Ectodermal cell (in vitro differentiated cells): ENCODE measurements at regions not wholly inside any gene's neighbourhood (a gene's known extent, or its start where the extent isn't known, plus 50 kb on each side); places are given as distances from the start of the nearest gene placed in this dataset.
"Not testable (repeated sequence)": the region's sequence is repeated elsewhere in the genome, so short reads cannot be mapped to it uniquely, and the experiment has no call there.

Experiments
- H3K27ac ChIP-seq: 2 replicates; pipeline ENCODE4 v1.7.0; 2013; ENCODE audit warnings: mild to moderate bottlenecking, low read depth, low read length; ENCODE audit not compliant: insufficient read depth, poor library complexity, severe bottlenecking
- H3K27me3 ChIP-seq: 2 replicates; pipeline ENCODE4 v1.7.0; 2013; ENCODE audit warnings: mild to moderate bottlenecking, low read length; ENCODE audit not compliant: insufficient read depth, control insufficient read depth, poor library complexity, severe bottlenecking
- H3K36me3 ChIP-seq: one replicate; pipeline ENCODE4 v1.7.0; 2013; ENCODE audit warnings: low read length; ENCODE audit not compliant: control insufficient read depth, insufficient read depth
- H3K4me1 ChIP-seq: one replicate; pipeline ENCODE4 v1.7.0; 2013; ENCODE audit warnings: low read length; ENCODE audit not compliant: control insufficient read depth, insufficient read depth
- H3K4me3 ChIP-seq: 2 replicates; pipeline ENCODE4 v1.7.0; 2013; ENCODE audit warnings: low read depth, low read length, control low read depth; ENCODE audit not compliant: insufficient read depth
- H3K9me3 ChIP-seq: 2 replicates; pipeline ENCODE4 v1.7.0; 2013; ENCODE audit warnings: mild to moderate bottlenecking, low read length, moderate library complexity; ENCODE audit not compliant: control insufficient read depth
- WGBS, 2 experiments: methylation state at CpG; one replicate each; pipeline ENCODE4 v1.1.7; 2013; ENCODE audit warnings: missing lambda C conversion rate in 2 of 2; 5-methylcytosine and 5-hydroxymethylcytosine counted together

DNA sequence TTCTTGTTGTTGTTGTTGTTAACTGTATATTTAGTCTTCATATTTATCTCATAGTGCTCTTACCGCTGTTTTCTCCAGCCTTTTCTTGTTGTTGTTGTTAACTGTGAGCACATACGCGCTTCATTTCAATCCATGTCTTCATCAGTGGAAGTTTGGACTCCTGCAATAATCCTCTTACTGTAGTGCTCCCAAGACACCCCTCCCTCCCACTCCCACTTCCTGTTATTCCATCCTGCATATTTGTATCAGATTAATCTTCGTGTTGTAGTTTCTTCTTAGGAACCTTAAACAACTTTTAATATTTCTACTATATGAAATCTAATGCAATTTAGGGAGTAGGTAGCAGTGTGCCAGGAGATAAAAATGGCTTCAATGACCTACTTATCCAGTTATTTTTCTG, 674.8 kb downstream of the RAPGEF2 start:
- H3K27ac ChIP-seq = no peak overlapping the region
- H3K4me3 ChIP-seq = no peak overlapping the region
- H3K4me1 ChIP-seq = peaks cover 3% of the 10 kb centered on the region
- 99 to 100% methylated on average over 3 of the region's 4 CpGs for WGBS, 2 experiments
- no peaks in the 10 kb centered on the region for H3K9me3 ChIP-seq
- no peaks in the 10 kb centered on the region for H3K36me3 ChIP-seq
- H3K27me3 ChIP-seq = no peaks in the 10 kb centered on the region

DNA sequence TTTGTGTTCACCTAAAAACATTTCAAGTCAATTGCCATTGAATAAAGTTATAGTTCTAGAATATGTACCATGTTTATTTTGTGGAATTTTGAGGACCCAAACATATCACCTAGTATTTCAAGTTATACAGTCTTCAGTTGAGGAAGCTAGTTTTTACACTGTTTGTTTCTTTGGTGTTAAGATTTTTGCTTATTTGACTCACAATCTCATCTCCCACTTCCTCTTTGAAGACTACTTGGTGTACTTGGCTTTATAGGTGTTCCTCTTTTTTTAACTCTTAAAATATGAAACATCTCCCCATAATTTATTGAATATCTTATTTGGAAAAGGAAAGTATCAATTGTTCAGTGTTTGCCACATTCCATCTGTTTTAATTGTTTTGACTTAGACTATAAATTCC, 675.4 kb downstream of the RAPGEF2 start:
- Histone ChIP-seq H3K4me1 (peaks cover 3% of the 10 kb centered on the region), H3K4me3 (no peak overlapping the region)

DNA sequence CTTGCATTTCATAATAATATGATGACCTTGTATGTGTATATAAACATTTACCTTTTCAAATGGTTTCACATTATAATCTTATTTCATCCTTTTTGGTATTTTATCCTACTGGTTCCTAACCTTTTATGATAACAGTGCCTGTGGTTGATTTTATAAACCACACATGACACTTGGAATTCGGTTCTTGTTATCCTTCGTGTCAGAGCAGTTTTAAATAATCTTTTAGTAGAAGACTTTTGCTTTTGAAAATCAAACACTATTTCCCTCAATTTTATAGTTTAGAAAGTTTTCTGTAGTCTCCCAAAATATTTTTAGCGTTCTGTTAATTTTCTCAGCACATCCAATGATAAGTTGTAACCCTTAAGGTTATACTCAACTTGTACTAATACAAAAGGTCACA, 676.8 kb downstream of the RAPGEF2 start:
- WGBS, 2 experiments = 93 to 100% methylated on average over 1 to 3 of the region's 3 CpGs
- no peaks in the 10 kb centered on the region for H3K27me3 ChIP-seq
- H3K4me1 ChIP-seq = peaks cover 3% of the 10 kb centered on the region
- no peaks in the 10 kb centered on the region for H3K36me3 ChIP-seq
- H3K27ac ChIP-seq = no peak overlapping the region
- H3K4me3 ChIP-seq = no peak overlapping the region
- no peaks in the 10 kb centered on the region for H3K9me3 ChIP-seq

More for the DNA sequence above, 675.4 kb downstream of the RAPGEF2 start:
- Histone ChIP-seq H3K36me3 (no peaks in the 10 kb centered on the region), H3K27me3 (no peaks in the 10 kb centered on the region), H3K27ac (no peak overlapping the region), H3K9me3 (no peaks in the 10 kb centered on the region)

DNA sequence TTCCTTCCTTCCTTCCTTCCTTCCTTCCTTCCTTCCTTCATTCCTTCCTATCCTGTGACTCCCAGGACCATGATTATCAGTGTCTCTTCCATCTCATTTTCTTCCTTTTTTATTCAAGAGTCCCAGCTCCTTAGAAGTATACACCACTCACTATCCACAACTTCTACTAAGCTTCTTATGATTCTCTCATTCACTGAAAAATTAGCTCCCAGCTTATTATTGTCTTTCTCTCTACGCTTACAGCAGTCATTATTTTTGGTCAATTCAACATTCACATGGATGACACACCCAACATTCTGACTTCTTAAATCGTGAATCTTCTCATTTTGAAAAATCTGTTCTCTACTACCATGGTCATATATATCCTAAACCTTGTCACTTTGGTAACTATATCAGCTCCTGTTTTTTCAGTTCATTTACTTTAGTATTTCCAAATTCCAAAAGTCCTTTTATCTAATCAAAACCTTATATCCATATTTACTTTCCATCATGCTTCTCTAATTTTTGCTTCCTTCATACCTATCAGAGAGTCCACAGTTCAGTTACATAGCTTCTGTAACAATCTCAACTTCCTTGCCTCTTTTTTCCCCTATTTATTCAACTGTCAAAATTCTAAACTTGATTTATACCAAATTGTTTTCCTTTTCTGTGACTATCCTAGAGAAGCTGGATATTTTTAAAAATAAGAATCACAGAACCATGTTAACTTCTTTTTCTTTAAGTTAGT, 677.5 kb downstream of the RAPGEF2 start:
- H3K27me3 ChIP-seq = no peaks in the 10 kb centered on the region
- peaks cover 3% of the 10 kb centered on the region for H3K4me1 ChIP-seq
- 92 to 93% methylated on average over 2 of the region's 2 CpGs for WGBS, 2 experiments

DNA sequence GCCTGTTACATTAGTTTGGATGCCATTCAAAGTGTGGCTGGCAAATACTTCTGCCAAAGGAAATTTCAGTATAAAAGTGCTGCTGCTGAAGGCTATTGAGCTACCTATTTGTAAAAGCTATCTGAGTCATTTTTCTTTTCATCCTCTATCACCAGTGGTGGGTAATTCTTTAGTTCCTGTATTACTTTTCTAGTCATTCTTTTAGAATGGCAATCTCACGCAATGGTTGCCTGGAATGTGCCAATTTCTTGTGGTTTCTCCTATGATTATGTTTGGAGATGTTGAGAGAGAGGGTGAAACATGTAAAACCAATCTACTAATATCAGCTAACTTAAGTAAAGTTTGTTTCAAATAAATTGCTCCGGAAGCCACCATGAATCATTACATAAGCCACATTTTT, 685.0 kb downstream of the RAPGEF2 start:
- H3K4me1 ChIP-seq = no peaks in the 10 kb centered on the region
- H3K27me3 ChIP-seq = no peaks in the 10 kb centered on the region
- H3K36me3 ChIP-seq = no peaks in the 10 kb centered on the region
- H3K27ac ChIP-seq = no peak overlapping the region
- no peak overlapping the region for H3K4me3 ChIP-seq
- 87 to 100% methylated on average over 1 to 2 of the region's 2 CpGs for WGBS, 2 experiments
- no peaks in the 10 kb centered on the region for H3K9me3 ChIP-seq

More for the DNA sequence above, 677.5 kb downstream of the RAPGEF2 start:
- Histone ChIP-seq H3K9me3 (no peaks in the 10 kb centered on the region), H3K27ac (no peak overlapping the region), H3K36me3 (no peaks in the 10 kb centered on the region), H3K4me3 (no peak overlapping the region)

DNA sequence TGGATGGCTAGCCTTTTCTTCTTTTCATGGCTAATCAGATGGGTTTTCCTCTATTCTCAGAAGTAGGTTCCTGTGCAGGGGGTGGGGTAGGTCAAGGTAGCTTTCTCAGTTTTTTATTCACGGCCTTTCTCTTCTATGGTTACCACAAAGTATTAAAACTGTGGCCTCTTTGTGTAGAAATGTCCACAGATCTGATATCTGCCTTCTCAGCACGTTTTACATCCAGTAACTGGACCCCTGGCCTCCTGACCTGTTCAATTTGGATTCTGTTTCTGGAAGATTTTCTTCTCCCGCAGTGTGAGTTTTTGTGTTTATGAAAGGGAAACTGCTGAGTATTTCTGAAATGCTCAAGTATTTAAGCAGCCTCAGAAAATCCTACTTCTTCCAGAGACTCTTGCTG, 688.5 kb downstream of the RAPGEF2 start:
- Histone ChIP-seq H3K9me3 (no peaks in the 10 kb centered on the region), H3K4me1 (no peaks in the 10 kb centered on the region), H3K27me3 (no peaks in the 10 kb centered on the region), H3K4me3 (no peak overlapping the region), H3K36me3 (no peaks in the 10 kb centered on the region), H3K27ac (no peak overlapping the region)
- WGBS, 2 experiments = 61 to 64% methylated on average over 3 of the region's 3 CpGs

DNA sequence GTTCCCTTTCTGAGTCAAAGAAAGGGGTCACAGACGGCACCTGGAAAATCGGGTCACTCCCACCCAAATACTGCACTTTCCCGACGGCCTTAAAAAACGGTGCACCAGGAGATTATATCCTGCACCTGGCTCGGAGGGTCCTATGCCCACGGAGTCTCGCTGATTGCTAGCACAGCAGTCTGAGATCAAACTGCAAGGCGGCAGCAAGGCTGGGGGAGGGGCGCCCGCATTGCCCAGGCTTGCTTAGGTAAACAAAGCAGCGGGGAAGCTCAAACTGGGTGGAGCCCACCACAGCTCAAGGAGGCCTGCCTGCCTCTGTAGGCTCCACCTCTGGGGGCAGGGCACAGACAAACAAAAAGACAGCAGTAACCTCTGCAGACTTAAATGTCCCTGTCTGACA, 701.7 kb downstream of the RAPGEF2 start:
- WGBS, 2 experiments = 89 to 94% methylated on average over 12 of the region's 12 CpGs
- not testable (repeated sequence) for H3K27ac ChIP-seq, H3K4me1 ChIP-seq, H3K36me3 ChIP-seq, H3K9me3 ChIP-seq, H3K27me3 ChIP-seq, H3K4me3 ChIP-seq

DNA sequence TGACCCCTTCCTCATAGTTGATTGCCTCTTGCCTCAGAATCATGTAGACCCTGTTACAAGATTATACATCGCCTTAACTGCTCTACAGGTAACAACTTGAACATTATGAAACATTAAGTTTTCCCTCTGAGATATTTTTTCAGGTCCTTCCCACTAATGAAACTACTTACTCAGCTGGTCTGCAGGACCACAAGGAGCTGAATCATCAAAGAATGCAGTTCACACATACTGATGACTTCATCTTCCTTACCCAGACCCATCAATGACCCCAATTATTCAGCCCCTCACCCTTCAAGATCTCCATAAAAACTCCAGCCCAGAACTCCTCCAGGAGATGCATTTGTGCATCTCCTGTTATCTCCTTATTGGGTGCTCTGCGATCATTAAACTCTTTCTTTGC, 720.9 kb downstream of the RAPGEF2 start:
- no peaks in the 10 kb centered on the region for H3K4me1 ChIP-seq
- 93 to 98% methylated on average over 2 of the region's 2 CpGs for WGBS, 2 experiments
- no peaks in the 10 kb centered on the region for H3K36me3 ChIP-seq
- no peak overlapping the region for H3K4me3 ChIP-seq
- no peak overlapping the region for H3K27ac ChIP-seq
- H3K9me3 ChIP-seq = no peaks in the 10 kb centered on the region
- no peaks in the 10 kb centered on the region for H3K27me3 ChIP-seq

DNA sequence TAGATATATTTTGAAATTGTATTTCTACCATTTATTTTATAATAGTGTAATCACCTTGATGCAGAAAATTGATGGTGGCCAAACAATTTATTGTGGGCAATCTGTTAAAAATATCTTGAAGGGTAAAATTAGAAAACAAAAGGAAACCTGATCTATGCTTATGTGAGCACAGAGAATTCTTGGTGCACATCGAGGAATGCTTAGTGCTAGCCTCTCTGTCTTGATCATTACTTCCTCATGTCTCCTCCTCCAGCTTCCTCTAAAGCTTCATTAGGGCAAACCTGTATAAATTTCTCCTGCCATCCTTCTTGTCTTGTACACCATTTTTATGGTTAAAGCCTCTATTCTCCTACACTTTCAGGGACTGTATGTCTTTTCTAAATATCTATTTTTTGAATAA, 725.8 kb downstream of the RAPGEF2 start:
- Histone ChIP-seq H3K4me1 (no peaks in the 10 kb centered on the region), H3K27me3 (no peaks in the 10 kb centered on the region), H3K36me3 (no peaks in the 10 kb centered on the region), H3K9me3 (no peaks in the 10 kb centered on the region), H3K27ac (no peak overlapping the region), H3K4me3 (no peak overlapping the region)
- 94 to 95% methylated on average over 1 of the region's 1 CpG for WGBS, 2 experiments

DNA sequence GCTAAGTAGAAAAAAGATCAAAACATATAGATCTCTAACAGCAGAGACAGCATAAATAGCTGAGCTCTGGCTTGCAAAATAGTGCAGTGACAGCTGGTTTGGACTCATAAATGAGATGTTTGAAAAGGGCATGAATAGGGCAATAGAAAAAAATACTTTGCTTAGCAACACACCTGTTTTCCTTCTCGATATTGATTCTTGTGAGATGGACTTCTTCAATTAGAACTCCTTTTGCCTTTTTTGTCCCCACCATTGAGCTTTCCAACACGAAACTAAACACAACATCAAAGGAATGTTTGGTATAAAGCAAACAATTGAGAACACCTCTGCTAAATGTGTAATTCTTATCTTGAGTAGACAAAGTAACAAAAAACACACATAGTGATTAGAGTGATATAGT, 726.3 kb downstream of the RAPGEF2 start:
- 100% methylated on average over 1 to 2 of the region's 2 CpGs for WGBS, 2 experiments
- no peaks in the 10 kb centered on the region for H3K9me3 ChIP-seq
- H3K36me3 ChIP-seq = no peaks in the 10 kb centered on the region
- no peaks in the 10 kb centered on the region for H3K4me1 ChIP-seq
- no peak overlapping the region for H3K27ac ChIP-seq
- H3K27me3 ChIP-seq = no peaks in the 10 kb centered on the region
- H3K4me3 ChIP-seq = no peak overlapping the region

DNA sequence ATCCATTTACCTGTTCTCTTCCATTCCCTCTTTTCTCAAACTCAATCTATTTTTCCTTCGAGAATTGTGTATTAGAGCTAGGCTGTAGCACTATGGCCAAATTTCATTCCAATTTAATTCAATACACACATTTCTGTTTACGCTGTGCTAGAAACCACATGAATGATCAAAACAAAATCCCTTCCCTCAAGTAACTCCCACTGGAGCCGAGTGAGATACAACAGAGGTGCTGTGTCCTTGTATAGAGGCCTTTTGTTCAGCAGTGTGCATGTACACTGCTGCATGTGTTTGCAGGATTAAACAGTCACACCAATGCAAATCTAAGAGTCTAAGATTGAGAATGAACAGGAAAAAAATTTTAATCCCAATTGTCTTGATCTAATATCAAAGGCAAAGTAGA, 734.2 kb downstream of the RAPGEF2 start:
- Histone ChIP-seq H3K36me3 (no peaks in the 10 kb centered on the region), H3K27me3 (no peaks in the 10 kb centered on the region)
- 88 to 95% methylated on average over 2 to 3 of the region's 3 CpGs for WGBS, 2 experiments

More for the DNA sequence above, 734.2 kb downstream of the RAPGEF2 start:
- H3K9me3 ChIP-seq = no peaks in the 10 kb centered on the region
- H3K4me1 ChIP-seq = no peaks in the 10 kb centered on the region
- no peak overlapping the region for H3K4me3 ChIP-seq
- H3K27ac ChIP-seq = no peak overlapping the region
